ENCODE measurements at regions not wholly inside any gene's neighbourhood (a gene's known extent, or its start where the extent isn't known, plus 50 kb on each side); places are given as distances from the start of the nearest gene placed in this dataset.
A peak's percentile ranks its signal among the peaks of the same experiment; 100 is the strongest.

DNA sequence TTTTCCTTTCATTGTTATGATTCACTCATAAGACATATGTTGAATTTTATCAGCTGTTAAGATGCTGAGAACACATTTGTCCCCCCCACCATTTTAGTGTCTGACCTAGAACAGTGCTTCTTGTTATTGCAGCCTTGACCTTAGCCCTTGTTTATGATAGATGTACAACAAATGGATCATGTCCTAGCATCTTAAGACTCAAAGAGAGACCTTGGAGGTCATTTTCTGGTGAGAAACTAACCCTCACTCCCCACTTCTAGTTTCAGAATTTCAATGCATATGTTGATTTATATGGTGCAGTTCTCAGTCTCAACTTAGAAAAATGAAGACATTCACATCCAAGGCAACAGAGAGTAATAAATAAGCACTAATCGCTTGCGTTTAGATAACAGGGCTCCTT lies 391.2 kb downstream of the AEBP2 start:
- TF ChIP-seq, protein P1, sequence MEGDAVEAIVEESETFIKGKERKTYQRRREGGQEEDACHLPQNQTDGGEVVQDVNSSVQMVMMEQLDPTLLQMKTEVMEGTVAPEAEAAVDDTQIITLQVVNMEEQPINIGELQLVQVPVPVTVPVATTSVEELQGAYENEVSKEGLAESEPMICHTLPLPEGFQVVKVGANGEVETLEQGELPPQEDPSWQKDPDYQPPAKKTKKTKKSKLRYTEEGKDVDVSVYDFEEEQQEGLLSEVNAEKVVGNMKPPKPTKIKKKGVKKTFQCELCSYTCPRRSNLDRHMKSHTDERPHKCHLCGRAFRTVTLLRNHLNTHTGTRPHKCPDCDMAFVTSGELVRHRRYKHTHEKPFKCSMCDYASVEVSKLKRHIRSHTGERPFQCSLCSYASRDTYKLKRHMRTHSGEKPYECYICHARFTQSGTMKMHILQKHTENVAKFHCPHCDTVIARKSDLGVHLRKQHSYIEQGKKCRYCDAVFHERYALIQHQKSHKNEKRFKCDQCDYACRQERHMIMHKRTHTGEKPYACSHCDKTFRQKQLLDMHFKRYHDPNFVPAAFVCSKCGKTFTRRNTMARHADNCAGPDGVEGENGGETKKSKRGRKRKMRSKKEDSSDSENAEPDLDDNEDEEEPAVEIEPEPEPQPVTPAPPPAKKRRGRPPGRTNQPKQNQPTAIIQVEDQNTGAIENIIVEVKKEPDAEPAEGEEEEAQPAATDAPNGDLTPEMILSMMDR (IDR thresholded peaks at IDR 0.05), result no peak
- no peak for TF ChIP-seq POLR2A (IDR thresholded peaks at IDR 0.05)
- DNase-seq, result no peak
- Histone ChIP-seq H3K9me3 (peaks cover 0 to 5% (median 0%) of the 10 kb centered on the region in 12 donors), H3K27me3 (no peaks in the 10 kb centered on the region), H3K4me1 (peaks cover 0 to 3% (median 0%) of the 10 kb centered on the region in 12 donors), H3K36me3 (no peaks in the 10 kb centered on the region), H3K27ac (no peak overlapping the region), H3K4me3 (no peak overlapping the region)
- WGBS, 4 donors, result 90 to 94% (median 93%) methylated on average over 2 of the region's 2 CpGs
- intact Hi-C loops (cut with DNase I), result loop anchor here in 1 of 10 donors (10.0 kb wide), 1 partner anchor 46 kb away; no protein-coding TSS in a partner anchor
- ATAC-seq, result no peak

DNA sequence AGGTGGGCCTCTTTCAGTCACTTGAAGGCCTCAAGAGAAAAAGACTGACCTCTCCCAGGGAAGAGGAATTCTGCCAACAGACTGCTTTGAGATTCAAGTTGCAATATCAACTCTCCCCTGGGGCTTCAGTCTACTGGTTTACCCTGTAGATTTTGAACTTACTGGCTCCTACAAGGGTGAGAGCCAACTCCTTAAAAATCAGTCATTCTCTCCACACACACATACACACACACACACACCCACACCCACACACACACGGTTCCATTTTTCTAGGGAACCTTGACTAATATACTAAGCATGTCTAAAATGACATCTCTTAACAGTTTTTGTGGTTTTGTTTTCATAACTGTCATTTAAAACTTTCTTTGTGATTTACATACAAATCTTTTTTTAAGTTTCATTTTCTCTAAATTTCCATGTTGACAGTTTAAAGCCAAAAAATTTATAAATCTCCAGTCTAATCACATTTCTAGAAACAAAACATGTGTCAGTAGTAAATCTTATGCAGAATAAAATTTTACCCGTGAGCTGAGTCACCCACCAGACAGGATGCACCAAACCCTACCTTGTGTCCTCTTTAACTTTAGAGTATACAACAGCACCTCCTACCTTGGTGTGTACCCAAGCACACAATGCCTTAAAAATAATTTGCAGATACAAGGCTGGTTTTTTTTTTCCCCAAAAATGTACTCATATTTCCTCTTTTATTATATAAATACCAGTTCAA lies 394.6 kb downstream of the AEBP2 start:
- peak in 2 of 4 donors; percentile 18 to 46 for ATAC-seq
- intact Hi-C loops (cut with DNase I), result loop anchor here in 1 of 10 donors (10.0 kb wide), 1 partner anchor 49 kb away; no protein-coding TSS in a partner anchor
- WGBS, 4 donors, result 54 to 70% (median 63%) methylated on average over 2 of the region's 2 CpGs

DNA sequence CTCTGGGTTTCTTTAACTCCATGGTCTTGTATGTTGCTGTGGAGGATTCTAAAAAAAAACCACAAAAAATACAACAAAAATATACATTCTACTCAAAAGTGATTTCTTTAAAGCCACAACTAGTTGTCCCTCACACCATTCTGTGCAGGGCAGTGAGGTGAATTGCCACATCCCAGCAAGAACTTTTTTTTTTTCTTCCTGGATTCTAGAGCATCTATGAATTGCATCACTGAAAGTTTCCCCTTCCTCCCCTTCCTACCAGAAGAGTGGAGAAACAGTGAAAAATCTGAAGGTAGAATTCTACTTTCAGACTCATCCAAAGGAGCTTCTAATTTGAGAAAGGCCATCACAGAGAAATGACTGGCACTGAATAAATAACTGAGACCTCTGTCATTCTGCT lies 395.3 kb downstream of the AEBP2 start:
- H3K27ac ChIP-seq, result no peak overlapping the region

More for the DNA sequence above, 394.6 kb downstream of the AEBP2 start:
- Histone ChIP-seq H3K4me3 (no peak overlapping the region), H3K36me3 (no peaks in the 10 kb centered on the region), H3K27ac (peak overlapping the region in 1 of 12 donors; percentile 6), H3K27me3 (no peaks in the 10 kb centered on the region), H3K4me1 (peaks cover 0 to 3% (median 0%) of the 10 kb centered on the region in 12 donors), H3K9me3 (peaks cover 0 to 3% (median 0%) of the 10 kb centered on the region in 12 donors)
- no peak for DNase-seq
- TF ChIP-seq, protein P1 (IDR thresholded peaks at IDR 0.05), result no peak
- TF ChIP-seq POLR2A (IDR thresholded peaks at IDR 0.05), result no peak

DNA sequence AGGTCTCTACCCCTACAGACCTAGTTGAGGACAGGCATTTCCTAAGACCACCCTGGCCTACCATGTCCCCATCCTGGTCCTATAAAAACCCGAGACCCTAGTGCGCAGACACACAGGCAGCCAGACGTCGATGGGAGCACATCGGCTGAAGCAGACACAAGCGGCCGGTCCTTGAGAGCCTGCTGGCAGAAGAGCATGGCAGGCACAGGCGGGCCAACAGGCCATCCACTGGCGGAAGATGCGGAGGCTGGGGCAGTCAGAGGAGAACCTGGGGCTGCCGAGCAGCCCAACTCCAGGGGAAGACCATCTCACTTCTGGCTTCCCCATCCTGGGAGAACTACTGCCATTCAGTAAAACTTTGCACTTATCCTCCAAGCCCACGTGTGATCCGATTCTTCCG lies 396.8 kb downstream of the AEBP2 start:
- H3K27me3 ChIP-seq, result no peaks in the 10 kb centered on the region
- peaks cover 0 to 3% (median 0%) of the 10 kb centered on the region in 12 donors for H3K9me3 ChIP-seq
- intact Hi-C loops (cut with DNase I), result loop anchor here in 1 of 10 donors (10.0 kb wide), 1 partner anchor 51 kb away; no protein-coding TSS in a partner anchor
- DNase-seq (no peak), ATAC-seq (peak in 1 of 4 donors; percentile 18)
- H3K36me3 ChIP-seq, result no peaks in the 10 kb centered on the region
- H3K4me3 ChIP-seq, result no peak overlapping the region
- 95 to 98% (median 96%) methylated on average over 10 to 14 of the region's 14 CpGs for WGBS, 4 donors
- TF ChIP-seq POLR2A (IDR thresholded peaks at IDR 0.05), result no peak
- TF ChIP-seq, protein P1 (IDR thresholded peaks at IDR 0.05), result no peak
- H3K4me1 ChIP-seq, result peaks cover 0 to 4% (median 0%) of the 10 kb centered on the region in 12 donors
- H3K27ac ChIP-seq, result no peak overlapping the region

More for the DNA sequence above, 395.3 kb downstream of the AEBP2 start:
- intact Hi-C loops (cut with DNase I), result loop anchor here in 1 of 10 donors (10.0 kb wide), 1 partner anchor 50 kb away; no protein-coding TSS in a partner anchor
- peaks cover 0 to 3% (median 0%) of the 10 kb centered on the region in 12 donors for H3K9me3 ChIP-seq
- H3K4me1 ChIP-seq, result peaks cover 0 to 3% (median 0%) of the 10 kb centered on the region in 12 donors
- no peak overlapping the region for H3K4me3 ChIP-seq
- H3K36me3 ChIP-seq, result no peaks in the 10 kb centered on the region
- TF ChIP-seq, protein P1 (IDR thresholded peaks at IDR 0.05), result no peak
- TF ChIP-seq POLR2A (IDR thresholded peaks at IDR 0.05), result no peak
- no peaks in the 10 kb centered on the region for H3K27me3 ChIP-seq
- DNase-seq (no peak), ATAC-seq (no peak)

Measured in heart left ventricle (tissue), 16 donors.